Kidney tubule cell (primary cell): ENCODE measurements at regions not wholly inside any gene's neighbourhood (a gene's known extent, or its start where the extent isn't known, plus 50 kb on each side); places are given as distances from the start of the nearest gene placed in this dataset.
"Not testable (repeated sequence)": the region's sequence is repeated elsewhere in the genome, so short reads cannot be mapped to it uniquely, and the experiment has no call there.

Experiments used
- DNase-seq: peaks from one replicate; pipeline ENCODE4 v3.0.0-alpha.2; 2018; ENCODE audit warnings: low spot score

- DNase-seq, result no peak
Measured at GRCh38 chr17:31622500-31622899, 231.0 kb downstream of the RAB11FIP4 start.

GRCh38 chr17:31621566-31621965 lies 230.1 kb downstream of the RAB11FIP4 start:
- DNase-seq, result no peak

GRCh38 chr17:31611053-31611452 lies 219.6 kb downstream of the RAB11FIP4 start:
- DNase-seq, result not testable (repeated sequence)

GRCh38 chr17:31609996-31610910 lies 218.8 kb downstream of the RAB11FIP4 start:
- DNase-seq, result no peak

GRCh38 chr17:31609331-31609730 lies 217.9 kb downstream of the RAB11FIP4 start:
- no peak for DNase-seq

- DNase-seq, result no peak
Measured at GRCh38 chr17:31608659-31609254, 217.3 kb downstream of the RAB11FIP4 start.

GRCh38 chr17:31605761-31606160 lies 214.3 kb downstream of the RAB11FIP4 start:
- DNase-seq, result no peak

- no peak for DNase-seq
Measured at GRCh38 chr17:31604936-31605335, 213.5 kb downstream of the RAB11FIP4 start.

- not testable (repeated sequence) for DNase-seq
Measured at GRCh38 chr17:31600144-31600543, 208.7 kb downstream of the RAB11FIP4 start.

GRCh38 chr17:31598921-31599571 lies 207.6 kb downstream of the RAB11FIP4 start:
- DNase-seq, result no peak

- no peak for DNase-seq
Measured at GRCh38 chr17:31598399-31598782, 206.9 kb downstream of the RAB11FIP4 start.

GRCh38 chr17:31597646-31598398 lies 206.3 kb downstream of the RAB11FIP4 start:
- no peak for DNase-seq

- peak; percentile 99 for DNase-seq
Measured at GRCh38 chr17:31596382-31597323, 205.2 kb downstream of the RAB11FIP4 start.

GRCh38 chr17:31595666-31596381 lies 204.3 kb downstream of the RAB11FIP4 start:
- DNase-seq, result peak; percentile 50

GRCh38 chr17:31595076-31595475 lies 203.6 kb downstream of the RAB11FIP4 start:
- DNase-seq, result peak; percentile 72

GRCh38 chr17:31594416-31594815 lies 202.9 kb downstream of the RAB11FIP4 start:
- DNase-seq, result no peak

- DNase-seq, result peak; percentile 60
Measured at GRCh38 chr17:31593806-31594205, 202.3 kb downstream of the RAB11FIP4 start.

GRCh38 chr17:31591924-31592323 lies 200.4 kb downstream of the RAB11FIP4 start:
- DNase-seq, result no peak

- no peak for DNase-seq
Measured at GRCh38 chr17:31588512-31588911, 197.0 kb downstream of the RAB11FIP4 start.

GRCh38 chr17:31588034-31588433 lies 196.6 kb downstream of the RAB11FIP4 start:
- DNase-seq, result no peak
